ENCODE measurements at regions not wholly inside any gene's neighbourhood (a gene's known extent, or its start where the extent isn't known, plus 50 kb on each side); places are given as distances from the start of the nearest gene placed in this dataset.

GRCh38 chr6:101326411-101326810 lies 67.1 kb upstream of the GRIK2 start:
- TF ChIP-seq AR (CRISPR knock-in tag; IDR thresholded peaks at IDR 0.05) (no peak), CTCF (IDR thresholded peaks at IDR 0.05) (no peak), USF2 (CRISPR knock-in tag; IDR thresholded peaks at IDR 0.05) (no peak), NR2C2 (CRISPR knock-in tag; IDR thresholded peaks at IDR 0.05) (no peak), FOXP1 (CRISPR knock-in tag; IDR thresholded peaks at IDR 0.05; ENCODE audit: borderline replicate concordance) (no peak), FOXK1 (CRISPR knock-in tag; IDR thresholded peaks at IDR 0.05) (no peak), ZNF671 (CRISPR knock-in tag; IDR thresholded peaks at IDR 0.05) (no peak)

Measured in WTC11 (cell line).